ENCODE measurements at regions not wholly inside any gene's neighbourhood (a gene's known extent, or its start where the extent isn't known, plus 50 kb on each side); places are given as distances from the start of the nearest gene placed in this dataset.
A peak's percentile ranks its signal among the peaks of the same experiment; 100 is the strongest.
"Not testable (repeated sequence)": the region's sequence is repeated elsewhere in the genome, so short reads cannot be mapped to it uniquely, and the experiment has no call there.

DNA sequence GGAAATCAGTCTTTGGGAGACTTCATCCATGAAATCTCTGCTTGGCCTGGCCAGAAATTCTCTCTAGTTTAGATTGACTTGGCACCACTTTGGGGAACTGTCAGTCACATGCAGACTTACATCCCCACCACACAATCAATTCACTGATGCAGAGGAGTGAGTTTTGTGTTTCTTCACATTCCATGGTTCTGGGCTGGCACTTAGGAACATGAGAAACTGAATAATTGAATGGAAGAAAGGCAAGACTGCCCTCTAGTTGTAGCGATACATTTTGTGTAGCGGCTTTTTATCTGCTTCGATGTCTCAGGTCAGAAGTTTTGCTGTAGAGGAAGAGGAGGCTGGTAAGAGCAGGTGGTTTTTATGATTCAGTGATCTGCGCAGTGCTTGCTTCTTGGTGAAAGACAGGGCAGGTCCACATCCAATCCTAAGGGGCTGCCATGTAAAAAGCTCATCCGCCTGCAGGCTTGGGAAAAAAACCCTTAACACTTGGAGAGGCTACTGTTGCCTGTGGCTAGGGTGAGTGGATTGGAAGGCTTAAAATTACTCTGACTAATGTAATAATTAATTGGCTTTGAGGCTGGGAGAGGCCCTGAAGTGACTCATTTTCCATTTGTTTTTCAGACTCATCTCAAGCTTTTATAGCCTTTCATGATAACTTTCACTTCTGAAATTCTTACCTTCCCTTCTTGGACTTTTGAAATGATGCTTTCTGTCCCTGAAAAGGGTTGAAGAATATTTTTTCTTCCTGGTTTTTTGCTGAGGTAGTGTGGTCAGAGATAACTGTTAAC lies 75.4 kb upstream of the LPCAT1 start:
- DNase-seq (ENCODE audit: low read depth), result peak; percentile 68
- TF ChIP-seq CTCF (IDR thresholded peaks at IDR 0.05; ENCODE audit: low read length, missing control alignments), result peak; percentile 35
- not testable (repeated sequence) for H3K4me3 ChIP-seq (replicated peaks; ENCODE audit: low read depth, low read length)

DNA sequence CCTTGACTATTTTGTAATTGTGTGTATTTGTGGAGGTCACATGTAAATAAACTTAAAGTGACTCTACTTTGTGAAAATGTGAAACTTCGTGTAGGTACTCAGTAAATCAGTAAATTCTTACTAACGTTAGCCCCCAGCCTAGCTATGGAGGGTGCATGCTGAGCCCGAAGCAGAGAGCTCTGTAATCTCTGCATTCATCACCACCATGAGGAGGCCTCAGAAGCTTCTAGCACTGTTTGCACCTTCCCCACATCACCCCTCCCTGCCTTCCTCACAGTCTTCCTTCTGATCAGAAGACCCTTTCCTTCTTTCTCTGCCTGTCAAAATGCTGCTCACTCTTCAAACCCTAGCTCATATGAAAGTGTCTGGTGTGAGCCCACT lies 73.3 kb upstream of the LPCAT1 start:
- peak; percentile 28 for DNase-seq (ENCODE audit: low read depth)
- peak overlapping the region; percentile 37 for H3K4me3 ChIP-seq (replicated peaks; ENCODE audit: low read depth, low read length)

GRCh38 chr5:1596462-1597092 lies 72.8 kb upstream of the LPCAT1 start:
- not testable (repeated sequence) for H3K4me3 ChIP-seq (replicated peaks; ENCODE audit: low read depth, low read length); DNase-seq (ENCODE audit: low read depth)

GRCh38 chr5:1594357-1595106 lies 70.8 kb upstream of the LPCAT1 start:
- H3K4me3 ChIP-seq (replicated peaks; ENCODE audit: low read depth, low read length), result peak overlapping the region; percentile 60
- peak; percentile 28 for TF ChIP-seq CTCF (IDR thresholded peaks at IDR 0.05; ENCODE audit: low read length, missing control alignments)
- DNase-seq (ENCODE audit: low read depth), result peak; percentile 61

- no peak for TF ChIP-seq CTCF (IDR thresholded peaks at IDR 0.05; ENCODE audit: low read length, missing control alignments)
- peak overlapping the region; percentile 60 for H3K4me3 ChIP-seq (replicated peaks; ENCODE audit: low read depth, low read length)
- no peak for DNase-seq (ENCODE audit: low read depth)
Measured at GRCh38 chr5:1593903-1594356, 70.2 kb upstream of the LPCAT1 start.

- not testable (repeated sequence) for H3K4me3 ChIP-seq (replicated peaks; ENCODE audit: low read depth, low read length); DNase-seq (ENCODE audit: low read depth)
Measured at GRCh38 chr5:1588071-1588694, 64.4 kb upstream of the LPCAT1 start.

GRCh38 chr5:1583081-1583875 lies 59.5 kb upstream of the LPCAT1 start:
- peak; percentile 38 for DNase-seq (ENCODE audit: low read depth)
- not testable (repeated sequence) for H3K4me3 ChIP-seq (replicated peaks; ENCODE audit: low read depth, low read length)

- DNase-seq (ENCODE audit: low read depth); H3K4me3 ChIP-seq (replicated peaks; ENCODE audit: low read depth, low read length): not testable (repeated sequence)
Measured at GRCh38 chr5:1579389-1579788, 55.6 kb upstream of the LPCAT1 start.

- not testable (repeated sequence) for H3K4me3 ChIP-seq (replicated peaks; ENCODE audit: low read depth, low read length)
Measured at GRCh38 chr5:1576851-1577250, 53.1 kb upstream of the LPCAT1 start.

GRCh38 chr5:1575991-1576714 lies 52.4 kb upstream of the LPCAT1 start:
- H3K4me3 ChIP-seq (replicated peaks; ENCODE audit: low read depth, low read length); DNase-seq (ENCODE audit: low read depth): not testable (repeated sequence)

More at GRCh38 chr5:1576851-1577250, 53.1 kb upstream of the LPCAT1 start:
- DNase-seq (ENCODE audit: low read depth), result not testable (repeated sequence)

DNA sequence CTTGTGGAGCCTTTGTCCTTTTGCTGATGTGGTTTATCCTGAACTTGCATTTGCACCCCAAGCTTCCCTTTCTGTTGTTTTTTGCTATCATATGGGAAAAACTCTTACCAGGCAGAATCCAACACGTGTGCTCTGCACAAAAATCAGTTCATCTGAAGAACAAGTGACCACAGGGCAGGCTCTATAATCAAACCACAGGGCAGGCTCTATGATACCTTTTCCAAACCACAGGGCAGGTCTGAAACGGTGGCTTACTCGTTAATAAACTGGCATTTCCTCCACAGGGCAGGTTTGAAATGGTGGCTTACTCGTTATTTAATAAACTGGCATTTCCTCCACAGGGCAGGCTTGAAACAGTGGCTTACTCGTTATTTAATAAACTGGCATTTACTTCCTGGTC lies 51.7 kb upstream of the LPCAT1 start:
- not testable (repeated sequence) for DNase-seq (ENCODE audit: low read depth); H3K4me3 ChIP-seq (replicated peaks; ENCODE audit: low read depth, low read length)

DNA sequence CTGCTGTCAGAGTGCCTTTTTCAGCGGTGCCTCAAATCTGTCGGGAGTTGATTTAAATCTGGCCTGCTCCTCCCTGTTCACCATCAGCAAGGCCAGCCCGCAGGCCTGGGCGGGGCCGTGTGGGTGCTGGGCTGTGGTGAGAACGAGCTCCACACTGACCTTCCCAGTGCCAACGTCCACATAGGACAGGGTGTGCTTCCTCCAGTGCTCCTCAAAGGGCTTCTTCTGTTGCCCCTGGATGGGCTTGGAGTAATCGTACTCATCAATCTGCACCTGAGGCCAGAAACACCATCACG lies 50.2 kb upstream of the LPCAT1 start:
- not testable (repeated sequence) for DNase-seq (ENCODE audit: low read depth); H3K4me3 ChIP-seq (replicated peaks; ENCODE audit: low read depth, low read length)

DNA sequence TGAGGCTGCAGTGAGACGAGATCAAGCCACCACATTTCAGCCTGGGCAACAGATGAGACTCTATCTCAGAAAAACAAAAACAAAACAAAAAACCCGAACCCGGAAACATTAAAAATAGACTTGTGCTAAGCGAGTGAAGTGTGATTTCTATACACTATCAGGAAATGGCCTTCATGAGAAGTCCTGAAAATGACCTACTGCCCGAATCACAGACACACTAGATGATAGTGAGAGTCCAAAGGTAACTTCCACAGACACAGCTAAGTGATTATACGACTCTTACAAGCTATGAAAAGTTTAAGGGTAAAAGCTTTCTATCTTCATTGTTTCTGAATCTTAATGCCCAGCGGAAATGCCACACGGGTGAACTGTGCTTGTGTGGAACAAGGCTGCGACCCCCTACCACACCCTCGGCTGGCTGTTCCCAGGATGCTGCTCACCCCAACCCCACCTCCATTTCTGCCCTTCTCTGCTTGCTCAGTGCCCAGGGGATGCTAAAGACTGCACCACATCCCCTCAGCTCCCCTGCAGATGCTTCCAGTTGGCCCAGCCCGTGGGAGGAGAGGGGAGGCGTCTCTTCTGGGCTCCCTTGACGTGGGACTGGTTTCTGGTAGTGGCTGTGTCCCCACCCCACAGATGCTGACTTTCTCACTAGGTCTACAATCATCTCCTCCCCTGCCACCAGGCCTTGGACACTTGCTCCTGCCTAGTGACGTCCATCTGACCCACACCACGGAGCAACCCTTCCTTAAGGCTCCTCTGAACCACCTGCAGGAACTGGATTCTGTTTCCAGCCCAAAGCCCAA lies 49.7 kb upstream of the LPCAT1 start:
- not testable (repeated sequence) for H3K4me3 ChIP-seq (replicated peaks; ENCODE audit: low read depth, low read length)

More for the DNA sequence above, 49.7 kb upstream of the LPCAT1 start:
- DNase-seq (ENCODE audit: low read depth), result not testable (repeated sequence)

Data from fibroblast of pulmonary artery (primary cell).